Cardiac septum (tissue), 1 donor: ENCODE measurements at regions not wholly inside any gene's neighbourhood (a gene's known extent, or its start where the extent isn't known, plus 50 kb on each side); places are given as distances from the start of the nearest gene placed in this dataset.

Experiments used
- DNase-seq: peaks from one replicate; pipeline ENCODE4 v3.0.0-alpha.2; 2020; ENCODE audit warnings: low spot score
- intact Hi-C: fragments of 100-400 bp; cut with DNase I; formaldehyde crosslinking; loops from one replicate; pipeline ENCODE4 v1.14.0; 2022
- donor health status: DM: no; HTN: no; CAD: no.

- no peak for DNase-seq
- intact Hi-C loops = no loop called here
These were observed 120.1 kb downstream of the KCNF1 start for GRCh38 chr2:11031876-11032275.

GRCh38 chr2:11032396-11032795, 120.7 kb downstream of the KCNF1 start:
- DNase-seq = no peak
- intact Hi-C loops = no loop called here

GRCh38 chr2:11033114-11033513, 121.4 kb downstream of the KCNF1 start:
- intact Hi-C loops = no loop called here
- no peak for DNase-seq

- no peak for DNase-seq
- intact Hi-C loops = no loop called here
These were observed 116.6 kb upstream of the SLC66A3 start for GRCh38 chr2:11038641-11039040.

GRCh38 chr2:11040992-11041391, 114.3 kb upstream of the SLC66A3 start:
- intact Hi-C loops = no loop called here
- peak; percentile 29 for DNase-seq

DNA sequence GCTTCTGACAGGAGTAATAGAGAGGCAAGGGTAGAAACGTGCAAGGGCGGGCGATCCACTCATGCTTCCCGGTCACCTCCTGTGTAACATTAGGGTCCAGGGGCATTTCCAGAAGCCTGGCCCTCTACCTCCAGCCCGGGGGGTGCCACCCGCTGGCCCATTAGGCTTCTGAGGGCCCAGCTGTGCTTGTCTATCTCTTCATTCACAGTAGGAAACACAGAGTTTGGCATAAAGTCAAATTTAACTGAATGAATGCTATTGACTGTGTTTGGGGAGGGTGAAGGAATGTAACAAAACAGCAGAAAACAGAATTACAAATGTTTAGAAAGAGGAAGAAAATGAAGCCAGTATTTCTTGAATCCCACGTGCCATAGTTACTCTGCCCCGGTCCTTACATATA, 112.4 kb upstream of the SLC66A3 start:
- no peak for DNase-seq
- intact Hi-C loops = no loop called here

- no peak for DNase-seq
- intact Hi-C loops = no loop called here
These were observed 112.0 kb upstream of the SLC66A3 start for GRCh38 chr2:11043245-11043644.

DNA sequence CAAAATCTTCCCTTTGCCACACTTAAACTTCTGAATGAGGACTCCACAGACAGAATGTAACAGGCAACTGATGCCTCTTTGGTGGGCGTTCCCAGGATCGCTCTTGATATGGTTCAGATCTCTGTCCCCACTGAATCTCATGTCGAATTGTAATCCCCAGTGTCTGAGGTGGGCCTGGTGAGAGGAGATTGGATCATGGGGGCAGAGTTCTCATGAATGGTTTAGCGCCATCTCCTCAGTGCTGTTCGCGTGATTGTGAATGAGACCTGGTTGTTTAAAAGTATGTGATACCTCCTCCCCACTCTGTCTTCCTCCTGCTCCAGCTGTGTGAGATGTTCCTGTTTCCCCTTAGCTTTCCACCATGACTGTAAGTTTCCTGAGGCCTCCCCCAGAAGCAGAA, 111.1 kb upstream of the SLC66A3 start:
- intact Hi-C loops = no loop called here

GRCh38 chr2:11045294-11045693, 110.0 kb upstream of the SLC66A3 start:
- DNase-seq = peak; percentile 24
- intact Hi-C loops = no loop called here

More for the DNA sequence above, 111.1 kb upstream of the SLC66A3 start:
- no peak for DNase-seq

DNA sequence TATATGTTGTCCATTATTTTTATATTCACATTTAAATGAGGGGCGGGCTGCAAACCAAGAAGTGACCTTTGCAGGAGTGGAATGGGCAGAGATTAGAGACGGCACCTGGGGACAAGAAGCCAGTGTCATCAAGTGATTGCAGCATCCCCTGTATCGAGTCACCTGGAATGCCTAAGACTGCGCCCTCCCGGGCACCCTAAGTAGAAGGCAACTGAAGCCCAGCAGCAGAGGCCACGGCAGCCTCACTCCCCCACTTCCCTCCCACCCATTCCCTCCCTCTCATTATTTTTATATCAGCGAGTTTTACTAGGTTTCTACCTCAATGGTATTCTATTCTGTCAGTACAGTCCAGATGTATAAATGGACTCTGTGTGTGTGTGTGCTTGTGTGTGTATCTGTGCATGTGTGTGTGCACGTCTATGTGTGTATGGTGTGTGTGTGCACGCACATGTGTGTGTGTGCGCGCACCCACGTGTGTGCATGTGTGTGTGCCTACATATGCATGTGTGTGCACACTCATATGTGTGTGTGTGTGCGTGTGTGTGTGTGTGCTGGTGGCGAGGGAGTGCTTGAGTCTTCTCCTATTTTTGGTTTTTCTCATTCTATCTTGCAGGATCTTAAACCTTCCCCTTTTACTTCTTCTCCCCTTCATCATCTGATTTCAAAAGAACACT, 106.8 kb upstream of the SLC66A3 start:
- no peak for DNase-seq

GRCh38 chr2:11050565-11050964, 104.7 kb upstream of the SLC66A3 start:
- DNase-seq = no peak
- intact Hi-C loops = no loop called here

More for the DNA sequence above, 106.8 kb upstream of the SLC66A3 start:
- intact Hi-C loops = no loop called here

DNA sequence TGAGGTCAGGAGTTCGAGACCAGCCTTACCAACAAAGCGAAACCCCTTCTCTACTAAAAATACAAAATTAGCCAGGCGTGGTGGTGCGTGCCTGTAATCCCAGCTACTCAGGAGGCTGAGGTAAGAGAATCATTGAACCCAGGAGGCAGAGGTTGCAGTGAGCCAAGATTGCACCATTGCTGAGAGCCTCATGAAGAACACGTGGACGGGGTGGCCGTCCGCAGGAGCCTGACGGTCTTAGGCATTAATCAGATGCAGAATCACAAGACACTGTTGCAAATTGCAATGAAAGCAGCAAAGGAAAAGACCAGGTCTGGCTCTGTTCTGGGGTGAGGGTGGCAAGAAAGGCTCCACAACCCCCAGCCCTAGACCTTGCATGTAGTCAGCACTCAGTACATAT, 104.0 kb upstream of the SLC66A3 start:
- intact Hi-C loops = no loop called here
- no peak for DNase-seq

DNA sequence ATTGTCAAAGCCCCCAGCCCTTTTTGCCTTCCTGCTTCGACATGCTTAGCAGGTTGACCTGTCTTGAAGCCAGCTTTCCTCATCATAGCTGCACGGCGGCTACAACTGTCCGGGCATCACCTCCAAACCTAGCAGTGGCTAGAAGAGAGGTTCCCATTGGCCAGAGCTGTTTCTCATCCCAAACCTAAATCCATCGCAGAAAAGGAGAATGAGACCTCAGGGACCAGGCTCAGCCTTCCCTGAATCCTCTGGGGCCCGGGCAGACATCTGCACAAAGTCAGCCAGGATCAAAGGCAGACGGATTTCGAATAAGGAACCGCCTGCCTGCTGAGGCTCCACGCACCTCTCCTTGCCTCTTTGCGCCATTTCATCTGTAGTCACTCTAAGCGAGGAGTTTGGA, 101.7 kb upstream of the SLC66A3 start:
- no peak for DNase-seq
- intact Hi-C loops = no loop called here

DNA sequence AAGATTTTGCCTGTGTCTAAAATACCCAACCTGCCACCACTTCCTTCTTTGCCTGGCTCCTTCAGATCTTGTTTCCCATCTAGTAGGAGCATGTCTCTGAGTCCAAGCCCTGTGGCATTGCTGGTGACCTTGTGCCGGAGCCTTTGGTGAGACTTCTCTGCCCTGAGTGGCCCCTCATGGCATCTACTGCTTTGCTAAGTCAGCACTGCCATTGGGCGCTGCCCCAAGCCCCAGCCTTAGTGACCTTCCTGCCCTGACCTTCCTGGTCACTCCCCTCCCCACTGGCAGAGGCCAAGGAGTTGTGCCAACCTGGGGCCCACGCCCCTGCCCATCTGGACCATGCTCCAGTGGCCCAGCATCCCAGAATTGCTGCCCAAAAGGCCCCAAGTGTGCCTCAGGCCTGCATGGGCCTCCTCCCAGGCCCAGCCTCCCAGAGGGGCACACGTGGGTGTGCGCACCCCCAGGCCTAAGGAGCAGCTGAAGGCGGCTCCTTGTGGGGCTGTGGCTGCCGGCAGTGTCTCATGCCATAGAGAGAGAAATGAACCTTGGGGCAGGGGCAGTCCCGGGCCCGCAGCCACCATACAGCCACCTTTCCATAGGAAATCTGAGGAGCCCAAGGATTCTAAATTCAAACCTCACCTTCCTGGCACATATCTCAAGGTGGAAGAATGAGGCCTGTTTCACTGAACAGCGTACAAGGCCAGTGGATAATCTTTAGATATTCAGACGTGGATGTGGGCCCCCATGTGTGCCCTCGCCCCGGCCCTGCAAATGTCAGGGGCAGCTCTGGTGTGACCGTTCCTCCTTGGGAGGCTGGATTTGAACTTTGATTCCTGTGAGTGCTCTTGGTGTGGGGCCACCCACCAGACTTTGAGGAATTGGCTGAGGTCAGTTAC, 100.2 kb upstream of the SLC66A3 start:
- intact Hi-C loops = no loop called here
- DNase-seq = no peak

DNA sequence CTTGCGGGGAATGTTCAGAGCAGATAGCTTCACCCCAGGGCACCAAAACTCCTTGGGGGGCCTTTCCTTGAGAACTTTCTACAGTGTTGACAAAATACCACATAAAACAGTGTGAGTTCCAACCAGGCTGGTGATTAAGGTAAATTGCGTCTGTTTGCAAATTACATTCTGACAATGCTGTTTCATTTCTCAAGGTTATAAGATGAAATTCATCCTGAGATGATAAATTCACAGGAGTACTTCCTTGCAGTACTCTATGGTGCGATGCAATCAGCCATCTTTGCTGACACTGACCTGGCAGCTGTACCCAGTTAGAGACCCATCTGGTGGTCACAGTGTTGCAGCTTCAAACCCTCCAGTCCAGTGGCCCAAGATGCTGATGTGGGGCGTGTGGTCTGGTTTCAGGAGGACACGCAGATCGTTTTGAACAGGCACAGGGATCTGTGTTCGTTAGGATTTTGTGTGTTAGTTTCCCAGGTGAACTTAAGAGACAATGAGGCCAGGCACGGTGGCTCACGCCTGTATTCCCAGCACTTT, 99.5 kb upstream of the SLC66A3 start:
- intact Hi-C loops = no loop called here
- DNase-seq = no peak

GRCh38 chr2:11056614-11057013, 98.7 kb upstream of the SLC66A3 start:
- DNase-seq = no peak
- intact Hi-C loops = no loop called here

DNA sequence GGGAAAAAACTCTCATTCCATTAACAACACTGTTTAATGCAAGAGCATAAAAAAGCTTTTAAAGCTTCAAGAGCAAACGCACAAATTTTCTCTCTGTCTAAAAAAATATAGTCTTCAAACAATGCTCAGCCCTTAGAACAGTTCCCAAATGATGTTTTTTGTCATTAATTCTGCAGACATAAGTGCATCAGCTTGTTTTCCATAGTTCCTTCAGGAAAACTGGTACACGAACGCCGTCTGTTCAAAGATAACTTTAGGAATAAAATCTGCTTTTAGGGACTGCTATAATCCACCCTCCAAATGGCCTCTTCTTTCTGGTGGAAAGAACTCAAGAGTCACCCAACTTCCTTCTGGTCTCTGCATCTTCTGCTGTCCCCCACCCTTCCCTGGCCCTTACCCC, 98.2 kb upstream of the SLC66A3 start:
- intact Hi-C loops = no loop called here

DNA sequence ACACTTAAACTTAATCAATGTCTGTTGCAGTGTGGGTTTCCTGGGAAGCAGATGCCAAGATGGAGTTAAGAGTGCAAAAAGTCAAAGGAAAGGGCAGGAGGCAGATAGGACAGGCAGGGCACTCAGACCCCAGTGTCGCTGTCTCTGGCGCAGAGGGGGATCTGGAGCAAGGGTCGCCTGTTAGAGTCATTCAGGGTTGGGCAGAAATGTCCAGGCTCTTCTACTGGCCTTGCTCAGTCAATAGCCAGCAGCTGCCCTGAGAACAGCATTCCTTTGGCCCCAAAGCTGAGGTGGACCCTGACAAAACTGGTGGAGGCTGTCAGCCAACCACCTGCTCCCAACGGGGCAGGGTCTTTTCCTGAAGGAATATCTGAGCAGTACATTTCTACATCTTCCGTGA, 97.1 kb upstream of the SLC66A3 start:
- no peak for DNase-seq
- intact Hi-C loops = no loop called here

More for the DNA sequence above, 98.2 kb upstream of the SLC66A3 start:
- no peak for DNase-seq

DNA sequence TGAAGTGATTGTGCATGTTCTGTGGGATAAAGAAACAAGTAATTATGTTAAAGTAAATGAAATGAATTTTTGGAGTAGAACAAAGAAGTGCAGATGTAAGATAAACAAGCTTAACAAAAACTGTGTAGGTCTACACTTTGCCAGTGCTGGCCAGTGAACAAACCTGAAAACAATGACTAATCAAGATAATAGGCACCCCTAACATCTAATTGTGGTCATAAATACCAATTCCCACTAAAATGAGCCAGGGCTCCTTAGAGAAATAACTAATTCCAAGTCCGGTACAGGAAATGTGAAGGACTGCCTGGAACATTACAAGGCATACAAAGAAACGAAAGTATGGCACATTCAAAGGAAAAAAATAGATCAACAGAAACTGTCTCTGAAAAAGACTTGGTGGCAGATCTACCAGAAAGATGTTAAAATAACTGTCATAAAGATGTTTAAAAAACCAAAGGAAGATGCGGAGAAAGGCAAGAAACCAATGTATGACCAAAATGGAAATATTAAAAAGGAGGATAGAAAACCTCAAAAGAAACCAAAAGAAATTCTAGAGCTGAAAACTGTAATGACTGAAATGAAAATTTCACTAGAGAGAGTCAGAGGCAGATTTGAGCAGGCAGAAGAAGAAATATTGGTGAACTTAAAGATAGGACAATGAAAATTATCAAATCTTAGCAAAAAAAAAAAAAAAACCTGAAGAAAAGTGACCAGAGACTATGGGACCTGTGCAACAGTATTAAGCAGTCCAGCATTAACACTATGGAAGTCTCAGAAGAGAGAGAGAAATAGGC, 94.7 kb upstream of the SLC66A3 start:
- intact Hi-C loops = no loop called here
- DNase-seq = no peak

DNA sequence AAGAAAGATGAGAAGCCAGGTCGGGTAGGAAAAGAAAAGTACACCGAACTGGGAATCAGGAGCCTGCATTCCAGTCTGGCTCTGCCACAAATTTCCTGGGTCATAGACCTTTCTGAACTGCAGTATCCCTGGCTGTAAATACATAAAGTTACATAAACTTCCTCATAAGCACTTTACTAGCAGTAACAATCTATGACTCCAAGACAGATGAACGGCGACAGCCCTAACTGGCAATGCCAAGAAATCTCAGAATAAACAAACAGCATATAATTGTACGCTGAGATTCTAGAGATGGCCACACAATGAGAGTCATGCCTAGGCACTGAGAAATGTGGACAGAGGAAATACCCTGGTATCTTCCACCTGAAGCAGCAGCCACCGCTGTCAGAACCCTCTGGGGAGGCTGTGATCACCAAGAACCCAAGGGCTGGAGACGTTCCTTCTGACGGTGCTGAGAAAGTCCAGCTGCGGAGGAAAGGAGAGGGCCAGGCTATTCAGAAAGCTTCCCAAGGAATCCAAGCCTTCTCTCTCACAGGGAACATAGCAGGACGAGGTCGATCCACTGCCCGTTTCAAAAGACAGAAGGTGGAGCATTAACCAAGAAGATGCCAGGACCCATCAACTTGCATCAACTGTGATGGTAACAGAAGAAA, 89.3 kb upstream of the SLC66A3 start:
- intact Hi-C loops = no loop called here
- DNase-seq = no peak
